GM18519 (cell line): ENCODE measurements at regions not wholly inside any gene's neighbourhood (a gene's known extent, or its start where the extent isn't known, plus 50 kb on each side); places are given as distances from the start of the nearest gene placed in this dataset.
"Not testable (repeated sequence)": the region's sequence is repeated elsewhere in the genome, so short reads cannot be mapped to it uniquely, and the experiment has no call there.

Experiments
- ATAC-seq: cut with Tn5 transposase; IDR thresholded peaks from one replicate; pipeline ENCODE4 v1.9.1; 2021; ENCODE audit warnings: mild to moderate bottlenecking, moderate library complexity; ENCODE audit not compliant: unreplicated experiment, low FRiP score

- no peak for ATAC-seq
Measured at GRCh38 chr6:14216946-14217684, 99.5 kb downstream of the CD83 start.

- ATAC-seq = no peak
Measured at GRCh38 chr6:14217728-14218518, 100.4 kb downstream of the CD83 start.

- no peak for ATAC-seq
Measured at GRCh38 chr6:14218519-14218800, 100.9 kb downstream of the CD83 start.

- ATAC-seq = no peak
Measured at GRCh38 chr6:14221564-14222279, 104.2 kb downstream of the CD83 start.

- ATAC-seq = no peak
Measured at GRCh38 chr6:14222956-14223355, 105.4 kb downstream of the CD83 start.

GRCh38 chr6:14224359-14225103, 107.0 kb downstream of the CD83 start:
- peak; percentile 54 for ATAC-seq

GRCh38 chr6:14226051-14226660, 108.6 kb downstream of the CD83 start:
- no peak for ATAC-seq

- no peak for ATAC-seq
Measured at GRCh38 chr6:14228571-14228970, 111.0 kb downstream of the CD83 start.

GRCh38 chr6:14231071-14231483, 113.5 kb downstream of the CD83 start:
- ATAC-seq = no peak

- no peak for ATAC-seq
Measured at GRCh38 chr6:14231501-14232280, 114.1 kb downstream of the CD83 start.

GRCh38 chr6:14232889-14233288, 115.3 kb downstream of the CD83 start:
- ATAC-seq = no peak

GRCh38 chr6:14235653-14236356, 118.2 kb downstream of the CD83 start:
- ATAC-seq = no peak

GRCh38 chr6:14239097-14239496, 121.5 kb downstream of the CD83 start:
- ATAC-seq = no peak

- no peak for ATAC-seq
Measured at GRCh38 chr6:14240411-14241166, 123.0 kb downstream of the CD83 start.

- no peak for ATAC-seq
Measured at GRCh38 chr6:14241255-14242070, 123.9 kb downstream of the CD83 start.

GRCh38 chr6:14242912-14243311, 125.3 kb downstream of the CD83 start:
- ATAC-seq = not testable (repeated sequence)

GRCh38 chr6:14243597-14243996, 126.0 kb downstream of the CD83 start:
- no peak for ATAC-seq
